Astrocyte of the spinal cord (primary cell): ENCODE measurements at regions not wholly inside any gene's neighbourhood (a gene's known extent, or its start where the extent isn't known, plus 50 kb on each side); places are given as distances from the start of the nearest gene placed in this dataset.

ENCODE experiments used
- DNase-seq: peaks from one replicate; pipeline ENCODE4 v3.0.0; 2011; ENCODE audit warnings: low read depth, low spot score
- H3K4me3 ChIP-seq: 2 replicates; pipeline ENCODE4 v1.5.1; 2011; ENCODE audit warnings: low read depth, mild to moderate bottlenecking, low read length, moderate library complexity
- CTCF ChIP-seq: IDR thresholded peaks from 2 replicates; pipeline ENCODE4 v1.5.1; 2012; ENCODE audit warnings: low read depth, mild to moderate bottlenecking, low read length, inconsistent platforms
- in situ Hi-C: cut with HindIII; loops from 2 replicates; pipeline ENCODE4 v1.10.0; 2017; ENCODE audit warnings: low sequenced_read_pairs

GRCh38 chr2:67213677-67214402 is 183.3 kb upstream of the ETAA1 start:
- DNase-seq, result no peak
- H3K4me3 ChIP-seq, result no peak overlapping the region
- TF ChIP-seq CTCF, result no peak
- in situ Hi-C loops, result no loop called here

- no peak for DNase-seq
- in situ Hi-C loops, result no loop called here
- no peak overlapping the region for H3K4me3 ChIP-seq
- no peak for TF ChIP-seq CTCF
Measured at GRCh38 chr2:67214585-67215185, 182.4 kb upstream of the ETAA1 start.

- no peak overlapping the region for H3K4me3 ChIP-seq
- in situ Hi-C loops, result no loop called here
- DNase-seq, result peak; percentile 67
- peak; percentile 54 for TF ChIP-seq CTCF
Measured at GRCh38 chr2:67215214-67216055, 181.7 kb upstream of the ETAA1 start.

GRCh38 chr2:67216103-67216502 is 181.0 kb upstream of the ETAA1 start:
- H3K4me3 ChIP-seq, result no peak overlapping the region
- in situ Hi-C loops, result no loop called here
- no peak for DNase-seq
- no peak for TF ChIP-seq CTCF

- no peak for TF ChIP-seq CTCF
- no peak for DNase-seq
- H3K4me3 ChIP-seq, result no peak overlapping the region
- in situ Hi-C loops, result no loop called here
Measured at GRCh38 chr2:67216881-67217280, 180.3 kb upstream of the ETAA1 start.

- no peak for TF ChIP-seq CTCF
- no peak overlapping the region for H3K4me3 ChIP-seq
- in situ Hi-C loops, result no loop called here
- no peak for DNase-seq
Measured at GRCh38 chr2:67217398-67217797, 179.7 kb upstream of the ETAA1 start.
